NCI-H1436 treated with DMSO at 0.1 percent for 48 hours (cell line): ENCODE measurements at regions not wholly inside any gene's neighbourhood (a gene's known extent, or its start where the extent isn't known, plus 50 kb on each side); places are given as distances from the start of the nearest gene placed in this dataset.

Experiments
- DNase-seq: peaks from one replicate; lab custom pipeline; 2025; lab: John Stamatoyannopoulos, UW

- DNase-seq = no peak
Measured at GRCh38 chr5:72619251-72619650, 112.0 kb upstream of the ZNF366 start.

- no peak for DNase-seq
Measured at GRCh38 chr5:72618708-72619107, 111.5 kb upstream of the ZNF366 start.

- DNase-seq = no peak
Measured at GRCh38 chr5:72615061-72615460, 107.9 kb upstream of the ZNF366 start.

GRCh38 chr5:72613515-72613914 is 106.3 kb upstream of the ZNF366 start:
- DNase-seq = no peak

GRCh38 chr5:72612810-72613209 is 105.6 kb upstream of the ZNF366 start:
- no peak for DNase-seq

GRCh38 chr5:72611118-72611730 is 104.0 kb upstream of the ZNF366 start:
- peak; percentile 69 for DNase-seq

GRCh38 chr5:72608926-72609325 is 101.7 kb upstream of the ZNF366 start:
- no peak for DNase-seq

GRCh38 chr5:72608297-72608696 is 101.1 kb upstream of the ZNF366 start:
- no peak for DNase-seq

- DNase-seq = no peak
Measured at GRCh38 chr5:72607381-72607780, 100.2 kb upstream of the ZNF366 start.

GRCh38 chr5:72606525-72606924 is 99.3 kb upstream of the ZNF366 start:
- DNase-seq = no peak

GRCh38 chr5:72605632-72606031 is 98.4 kb upstream of the ZNF366 start:
- no peak for DNase-seq

GRCh38 chr5:72604798-72605154 is 97.6 kb upstream of the ZNF366 start:
- DNase-seq = no peak

GRCh38 chr5:72604111-72604797 is 97.0 kb upstream of the ZNF366 start:
- no peak for DNase-seq

GRCh38 chr5:72602696-72603685 is 95.8 kb upstream of the ZNF366 start:
- DNase-seq = no peak

GRCh38 chr5:72601861-72602260 is 94.7 kb upstream of the ZNF366 start:
- DNase-seq = no peak

GRCh38 chr5:72600391-72600981 is 93.3 kb upstream of the ZNF366 start:
- no peak for DNase-seq

- no peak for DNase-seq
Measured at GRCh38 chr5:72599519-72600370, 92.5 kb upstream of the ZNF366 start.

- no peak for DNase-seq
Measured at GRCh38 chr5:72599065-72599433, 91.8 kb upstream of the ZNF366 start.

GRCh38 chr5:72598401-72599064 is 91.3 kb upstream of the ZNF366 start:
- no peak for DNase-seq

- no peak for DNase-seq
Measured at GRCh38 chr5:72597456-72597948, 90.3 kb upstream of the ZNF366 start.

GRCh38 chr5:72596956-72597355 is 89.7 kb upstream of the ZNF366 start:
- no peak for DNase-seq
